Right lobe of liver (tissue), 4 donors: ENCODE measurements at regions not wholly inside any gene's neighbourhood (a gene's known extent, or its start where the extent isn't known, plus 50 kb on each side); places are given as distances from the start of the nearest gene placed in this dataset.

Experiments
- POLR2A ChIP-seq: fragments of 450-650 bp; IDR thresholded peaks from one replicate; pipeline ENCODE4 v1.6.1; 2017; ENCODE audit warnings: antibody characterized with exemption, mild to moderate bottlenecking
- TF ChIP-seq, protein P1 (sequence below), 4 donors: fragments of 200-600 bp in 3 of 4; fragments of 450-650 bp in 1 of 4; IDR thresholded peaks; one replicate each; pipeline versions ENCODE4 v1.5.1 to v1.8.0; 2016 to 2022; ENCODE audit warnings: antibody characterized with exemption in 4 of 4, mild to moderate bottlenecking in 2 of 4
- donor health status: DM: no; HTN: no; CAD: no.
- donor health status: DM: no; HTN: no; CAD: no.
- donor health status: DM: no; HTN: yes; CAD: no.

DNA sequence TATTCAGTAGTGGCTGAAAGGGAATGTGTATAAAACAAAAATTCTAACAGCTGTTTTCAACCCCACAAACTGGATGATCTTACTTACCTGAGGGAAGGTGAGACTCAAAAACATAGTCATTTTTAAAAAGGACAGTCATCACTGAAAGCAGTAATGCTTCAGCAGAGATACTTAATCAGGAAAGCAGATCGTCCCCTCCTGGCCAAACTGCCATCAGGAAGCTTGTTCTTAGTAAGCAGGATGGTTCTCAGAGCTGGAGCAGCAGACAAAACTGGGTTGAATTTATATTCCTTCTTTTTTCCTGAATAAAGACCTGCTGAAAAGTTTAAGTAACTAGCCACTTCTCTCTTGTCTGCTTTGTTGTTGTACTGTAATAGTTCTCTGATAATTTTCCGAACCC, 1156.5 kb downstream of the OLFM4 start:
- TF ChIP-seq, protein P1, sequence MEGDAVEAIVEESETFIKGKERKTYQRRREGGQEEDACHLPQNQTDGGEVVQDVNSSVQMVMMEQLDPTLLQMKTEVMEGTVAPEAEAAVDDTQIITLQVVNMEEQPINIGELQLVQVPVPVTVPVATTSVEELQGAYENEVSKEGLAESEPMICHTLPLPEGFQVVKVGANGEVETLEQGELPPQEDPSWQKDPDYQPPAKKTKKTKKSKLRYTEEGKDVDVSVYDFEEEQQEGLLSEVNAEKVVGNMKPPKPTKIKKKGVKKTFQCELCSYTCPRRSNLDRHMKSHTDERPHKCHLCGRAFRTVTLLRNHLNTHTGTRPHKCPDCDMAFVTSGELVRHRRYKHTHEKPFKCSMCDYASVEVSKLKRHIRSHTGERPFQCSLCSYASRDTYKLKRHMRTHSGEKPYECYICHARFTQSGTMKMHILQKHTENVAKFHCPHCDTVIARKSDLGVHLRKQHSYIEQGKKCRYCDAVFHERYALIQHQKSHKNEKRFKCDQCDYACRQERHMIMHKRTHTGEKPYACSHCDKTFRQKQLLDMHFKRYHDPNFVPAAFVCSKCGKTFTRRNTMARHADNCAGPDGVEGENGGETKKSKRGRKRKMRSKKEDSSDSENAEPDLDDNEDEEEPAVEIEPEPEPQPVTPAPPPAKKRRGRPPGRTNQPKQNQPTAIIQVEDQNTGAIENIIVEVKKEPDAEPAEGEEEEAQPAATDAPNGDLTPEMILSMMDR (IDR thresholded peaks at IDR 0.05), result no peak
- TF ChIP-seq POLR2A, result no peak
